Astrocyte (in vitro differentiated cells and primary cell): ENCODE measurements at regions not wholly inside any gene's neighbourhood (a gene's known extent, or its start where the extent isn't known, plus 50 kb on each side); places are given as distances from the start of the nearest gene placed in this dataset.

Source experiments
- CTCF ChIP-seq: IDR thresholded peaks from 2 replicates; pipeline ENCODE4 v1.5.1; 2011; ENCODE audit warnings: low read depth, mild to moderate bottlenecking, inconsistent platforms, low read length, moderate library complexity; ENCODE audit not compliant: insufficient read depth
- EZH2 ChIP-seq: IDR thresholded peaks from 2 replicates; pipeline ENCODE4 v1.6.1; 2012; ENCODE audit warnings: mild to moderate bottlenecking, low read length, inconsistent platforms; ENCODE audit not compliant: insufficient read depth

GRCh38 chr9:82122731-82123130 is 134.2 kb downstream of the SPATA31D1 start:
- TF ChIP-seq CTCF (no peak), EZH2 (no peak)
